RWPE2 (cell line): ENCODE measurements at regions not wholly inside any gene's neighbourhood (a gene's known extent, or its start where the extent isn't known, plus 50 kb on each side); places are given as distances from the start of the nearest gene placed in this dataset.

Experiments
- ATAC-seq: fragments of 200-7000 bp; cut with Tn5 transposase; 3 replicates; pipeline ENCODE4 v1.9.1; 2021; ENCODE audit warnings: low read depth
- DNase-seq: peaks from one replicate; pipeline ENCODE4 v3.0.0-alpha.2; 2020; ENCODE audit warnings: low spot score
- H3K27ac ChIP-seq: fragments of 450-650 bp; 2 replicates; pipeline ENCODE4 v1.5.1; 2017; ENCODE audit warnings: mild to moderate bottlenecking; ENCODE audit not compliant: poor library complexity, severe bottlenecking
- H3K27me3 ChIP-seq: fragments of 250-450 bp; sonication (Bioruptor Pico); 2 replicates; pipeline ENCODE4 v1.5.1; 2021; ENCODE audit warnings: mild to moderate bottlenecking, moderate library complexity; ENCODE audit not compliant: insufficient read depth, poor library complexity, severe bottlenecking
- H3K36me3 ChIP-seq: fragments of 250-450 bp; sonication (Bioruptor Pico); 2 replicates; pipeline ENCODE4 v1.5.1; 2020; ENCODE audit warnings: low read depth, mild to moderate bottlenecking, moderate library complexity
- H3K4me1 ChIP-seq: fragments of 250-450 bp; sonication (Bioruptor Pico); 2 replicates; pipeline ENCODE4 v1.5.1; 2021; ENCODE audit warnings: mild to moderate bottlenecking, moderate library complexity; ENCODE audit not compliant: insufficient read depth, poor library complexity, severe bottlenecking
- H3K4me3 ChIP-seq: fragments of 250-450 bp; sonication (Bioruptor Pico); 2 replicates; pipeline ENCODE4 v1.5.1; 2021; ENCODE audit warnings: mild to moderate bottlenecking, moderate library complexity; ENCODE audit not compliant: severe bottlenecking
- H3K9me3 ChIP-seq: fragments of 250-450 bp; sonication (Bioruptor Pico); 2 replicates; pipeline ENCODE4 v1.5.1; 2021; ENCODE audit warnings: mild to moderate bottlenecking, moderate library complexity; ENCODE audit not compliant: severe bottlenecking
- TF ChIP-seq, protein P1 (sequence below): fragments of 450-650 bp; IDR thresholded peaks from one replicate; pipeline ENCODE4 v1.5.1; 2017; ENCODE audit warnings: mild to moderate bottlenecking, moderate library complexity; ENCODE audit not compliant: poor library complexity, severe bottlenecking

DNA sequence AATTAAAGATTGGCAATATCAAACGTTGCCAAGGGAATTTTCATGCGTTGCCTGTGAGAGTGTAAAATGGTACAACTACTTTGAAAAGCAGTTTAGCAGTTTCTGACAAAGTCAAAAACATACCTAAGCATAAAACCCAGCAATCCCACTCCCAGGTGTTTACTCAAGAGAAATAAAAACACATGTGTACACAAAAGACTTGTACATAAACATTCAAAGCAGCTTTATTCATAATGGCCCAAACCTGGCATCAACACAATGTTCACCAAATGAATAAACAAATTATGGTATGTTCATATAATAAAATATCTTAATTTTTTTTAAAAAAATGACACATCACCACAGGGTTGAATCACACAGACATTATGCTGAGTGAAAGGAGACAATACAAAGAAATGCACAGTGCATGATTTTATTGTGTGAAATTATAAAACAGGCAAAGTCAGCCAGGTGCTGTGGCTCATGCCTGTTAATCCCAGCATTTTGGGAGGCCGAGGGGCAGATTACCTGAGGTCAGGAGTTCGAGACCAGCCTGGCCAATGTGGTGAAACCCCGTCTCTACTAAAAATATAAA is 240.4 kb upstream of the MARCKS start:
- H3K4me3 ChIP-seq = no peak overlapping the region
- H3K27me3 ChIP-seq = no peaks in the 10 kb centered on the region
- H3K4me1 ChIP-seq = no peaks in the 10 kb centered on the region
- H3K9me3 ChIP-seq = no peaks in the 10 kb centered on the region
- DNase-seq = no peak
- no peaks in the 10 kb centered on the region for H3K36me3 ChIP-seq
- no peak for ATAC-seq
- TF ChIP-seq, protein P1, sequence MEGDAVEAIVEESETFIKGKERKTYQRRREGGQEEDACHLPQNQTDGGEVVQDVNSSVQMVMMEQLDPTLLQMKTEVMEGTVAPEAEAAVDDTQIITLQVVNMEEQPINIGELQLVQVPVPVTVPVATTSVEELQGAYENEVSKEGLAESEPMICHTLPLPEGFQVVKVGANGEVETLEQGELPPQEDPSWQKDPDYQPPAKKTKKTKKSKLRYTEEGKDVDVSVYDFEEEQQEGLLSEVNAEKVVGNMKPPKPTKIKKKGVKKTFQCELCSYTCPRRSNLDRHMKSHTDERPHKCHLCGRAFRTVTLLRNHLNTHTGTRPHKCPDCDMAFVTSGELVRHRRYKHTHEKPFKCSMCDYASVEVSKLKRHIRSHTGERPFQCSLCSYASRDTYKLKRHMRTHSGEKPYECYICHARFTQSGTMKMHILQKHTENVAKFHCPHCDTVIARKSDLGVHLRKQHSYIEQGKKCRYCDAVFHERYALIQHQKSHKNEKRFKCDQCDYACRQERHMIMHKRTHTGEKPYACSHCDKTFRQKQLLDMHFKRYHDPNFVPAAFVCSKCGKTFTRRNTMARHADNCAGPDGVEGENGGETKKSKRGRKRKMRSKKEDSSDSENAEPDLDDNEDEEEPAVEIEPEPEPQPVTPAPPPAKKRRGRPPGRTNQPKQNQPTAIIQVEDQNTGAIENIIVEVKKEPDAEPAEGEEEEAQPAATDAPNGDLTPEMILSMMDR = no peak
- no peak overlapping the region for H3K27ac ChIP-seq

DNA sequence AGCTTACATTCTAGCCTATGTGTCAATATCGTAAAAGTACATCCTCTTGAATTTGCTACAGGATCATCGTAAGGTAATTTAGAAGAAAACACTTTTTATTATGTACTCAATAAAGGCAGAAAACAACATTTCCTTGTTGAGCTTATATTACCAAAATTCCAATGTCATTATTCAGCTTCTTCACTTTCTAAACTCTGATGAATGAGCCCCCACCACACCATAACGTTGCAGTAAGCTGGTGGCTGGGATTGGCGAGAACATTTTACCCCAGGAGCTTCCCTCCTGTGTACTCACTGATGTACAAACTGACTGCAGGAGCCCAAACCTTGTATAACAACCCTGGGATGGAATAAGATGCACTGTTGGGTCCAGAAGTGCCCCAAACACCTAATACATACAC is 238.1 kb upstream of the MARCKS start:
- Histone ChIP-seq H3K9me3 (no peaks in the 10 kb centered on the region), H3K4me1 (no peaks in the 10 kb centered on the region), H3K27ac (no peak overlapping the region), H3K36me3 (no peaks in the 10 kb centered on the region), H3K27me3 (no peaks in the 10 kb centered on the region), H3K4me3 (no peak overlapping the region)
- DNase-seq (no peak), ATAC-seq (no peak)
- TF ChIP-seq, protein P1 = no peak

DNA sequence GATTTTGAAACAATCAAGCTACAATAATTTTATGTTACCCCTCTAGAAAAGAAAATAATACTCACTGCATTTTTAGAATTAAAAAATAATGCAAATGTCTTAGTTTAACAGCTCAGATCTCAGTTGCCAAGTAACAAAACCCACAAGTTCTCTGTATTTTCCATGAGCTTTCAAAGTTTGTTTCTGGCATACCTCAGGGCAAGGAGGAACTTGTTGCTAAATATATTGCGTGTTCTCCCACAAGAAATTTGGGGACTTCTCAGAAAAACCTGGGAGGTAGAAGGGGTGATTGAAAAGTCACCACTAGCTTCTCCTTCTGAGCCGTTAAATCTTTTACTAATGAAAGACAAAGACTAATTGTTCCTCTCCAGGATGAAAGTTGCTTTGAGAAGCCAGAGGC is 236.8 kb upstream of the MARCKS start:
- Histone ChIP-seq H3K4me1 (no peaks in the 10 kb centered on the region), H3K4me3 (no peak overlapping the region), H3K27me3 (no peaks in the 10 kb centered on the region), H3K9me3 (no peaks in the 10 kb centered on the region), H3K27ac (no peak overlapping the region), H3K36me3 (no peaks in the 10 kb centered on the region)
- TF ChIP-seq, protein P1 = no peak
- ATAC-seq = no peak
- no peak for DNase-seq

DNA sequence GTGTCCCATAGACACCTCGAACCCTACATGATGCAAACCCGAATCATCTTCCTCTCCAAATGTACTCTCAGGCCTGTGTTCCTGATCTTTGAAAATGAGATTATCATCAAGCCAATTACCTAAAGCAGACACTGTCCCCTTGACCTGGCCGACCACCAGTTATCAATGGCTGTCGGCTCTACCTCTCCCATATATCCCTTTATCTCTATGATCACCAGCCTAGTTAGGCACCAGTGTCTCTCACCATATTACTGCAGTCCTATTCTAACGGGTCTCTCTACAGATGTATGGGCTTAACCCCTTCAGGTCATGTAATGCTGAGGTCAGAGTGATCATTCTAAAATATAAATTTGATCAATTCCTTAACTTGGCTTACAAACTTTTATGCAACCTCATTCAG is 234.9 kb upstream of the MARCKS start:
- Histone ChIP-seq H3K4me3 (no peak overlapping the region), H3K9me3 (no peaks in the 10 kb centered on the region), H3K27me3 (no peaks in the 10 kb centered on the region), H3K36me3 (no peaks in the 10 kb centered on the region), H3K27ac (no peak overlapping the region), H3K4me1 (no peaks in the 10 kb centered on the region)
- no peak for ATAC-seq
- TF ChIP-seq, protein P1 = no peak
- no peak for DNase-seq

DNA sequence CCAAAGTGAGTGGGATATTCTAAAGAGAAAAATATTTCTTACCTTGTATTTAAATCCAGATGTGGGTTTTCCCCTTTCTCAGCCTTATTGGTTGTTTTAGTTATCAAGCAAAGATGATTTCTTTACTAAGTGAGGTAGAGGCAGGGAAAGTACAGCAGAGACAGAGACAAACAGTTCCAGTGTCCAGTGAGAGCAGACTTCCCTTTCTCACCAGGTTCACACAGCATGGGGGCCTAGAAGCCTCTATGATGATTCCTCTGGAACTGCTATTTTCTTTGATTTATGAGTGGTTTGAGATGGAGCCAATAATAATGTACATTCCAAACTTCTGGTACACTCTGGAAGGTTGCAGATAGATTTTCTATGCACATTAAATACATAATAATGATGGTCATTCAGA is 234.0 kb upstream of the MARCKS start:
- Histone ChIP-seq H3K36me3 (no peaks in the 10 kb centered on the region), H3K27me3 (no peaks in the 10 kb centered on the region), H3K4me1 (no peaks in the 10 kb centered on the region), H3K9me3 (no peaks in the 10 kb centered on the region), H3K27ac (no peak overlapping the region), H3K4me3 (no peak overlapping the region)
- TF ChIP-seq, protein P1 = no peak
- DNase-seq (no peak), ATAC-seq (no peak)
